ENCODE measurements at regions not wholly inside any gene's neighbourhood (a gene's known extent, or its start where the extent isn't known, plus 50 kb on each side); places are given as distances from the start of the nearest gene placed in this dataset.

GRCh38 chr6:87851674-87852299 lies 149.8 kb upstream of the AKIRIN2 start:
- DNase-seq (ENCODE audit: low spot score) = no peak

DNA sequence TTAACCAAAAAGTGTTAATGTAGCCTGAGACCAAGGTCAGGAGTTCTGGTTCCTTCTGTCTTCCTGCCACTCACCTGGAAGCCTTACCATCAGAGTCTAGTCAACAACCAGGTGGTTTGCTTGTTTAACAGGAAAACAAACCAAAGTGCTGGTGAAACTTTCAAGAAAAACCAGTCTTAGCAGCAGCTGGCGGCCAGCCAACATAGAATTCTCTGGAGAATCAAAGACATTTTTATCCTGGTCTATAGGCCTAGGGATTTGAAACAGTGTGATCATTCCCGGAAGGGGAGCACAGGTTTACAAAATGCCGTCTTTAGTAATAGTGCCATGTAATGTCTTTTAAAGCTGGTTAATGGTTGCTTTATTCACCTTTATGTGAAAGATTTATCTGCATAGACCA lies 146.6 kb upstream of the AKIRIN2 start:
- no peak for DNase-seq (ENCODE audit: low spot score)

DNA sequence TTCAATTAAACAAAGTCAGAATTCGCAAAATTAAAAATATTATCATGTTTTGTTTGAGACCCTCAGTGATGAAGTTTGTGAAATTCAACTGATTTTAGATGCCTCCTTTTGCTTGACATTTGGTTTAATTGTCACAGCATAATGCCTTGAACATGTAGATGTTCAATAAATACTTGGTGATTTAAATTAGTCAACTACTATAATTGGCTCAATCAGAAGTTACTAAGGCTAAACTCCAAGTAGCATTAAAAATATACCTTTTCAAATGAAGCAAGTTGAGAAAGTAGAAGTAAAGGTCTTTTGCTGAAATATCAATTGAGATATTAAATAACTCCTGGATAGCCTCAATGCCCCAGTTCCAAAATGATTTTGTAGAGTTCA lies 145.8 kb upstream of the AKIRIN2 start:
- no peak for DNase-seq (ENCODE audit: low spot score)

- no peak for DNase-seq (ENCODE audit: low spot score)
These were observed 145.2 kb upstream of the AKIRIN2 start for GRCh38 chr6:87847135-87847829.

DNA sequence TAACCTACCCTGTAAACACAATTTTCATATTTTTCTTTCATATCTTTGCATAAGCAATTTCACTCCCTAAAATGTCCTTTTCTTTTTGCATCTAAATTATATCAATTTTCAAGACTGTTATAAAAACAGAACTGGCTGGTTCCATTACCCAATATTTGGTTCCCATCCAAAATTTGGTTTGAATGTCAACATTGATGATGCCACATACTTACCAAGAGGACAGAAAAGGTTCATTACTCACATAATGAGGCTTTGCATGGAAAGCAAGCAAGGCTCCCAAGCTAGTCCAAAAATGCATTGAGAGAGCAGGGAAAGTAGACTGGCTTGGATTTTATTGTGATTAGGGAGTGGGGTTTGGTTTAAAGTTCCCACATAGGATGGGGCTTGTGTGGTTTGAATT lies 144.4 kb upstream of the AKIRIN2 start:
- no peak for DNase-seq (ENCODE audit: low spot score)

DNA sequence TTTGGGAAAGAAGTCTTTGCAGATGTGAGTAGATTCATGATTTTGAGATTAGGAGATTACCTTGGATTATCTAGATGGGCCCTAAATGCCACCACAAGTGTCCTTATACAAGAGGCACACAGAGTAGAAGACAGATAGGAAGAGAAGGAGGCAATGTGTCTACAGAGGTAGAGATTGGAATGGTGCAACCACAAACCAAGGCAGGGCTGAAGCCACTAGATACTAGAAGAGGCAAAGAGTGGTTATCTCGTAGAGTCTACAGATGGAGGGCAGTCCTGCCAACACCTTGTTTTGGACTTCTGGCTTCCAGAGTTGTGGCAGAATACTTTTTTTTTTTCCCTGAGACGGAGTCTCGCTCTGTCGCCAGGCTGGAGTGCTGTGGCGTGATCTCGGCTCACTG lies 138.3 kb upstream of the AKIRIN2 start:
- DNase-seq (ENCODE audit: low spot score) = no peak

DNA sequence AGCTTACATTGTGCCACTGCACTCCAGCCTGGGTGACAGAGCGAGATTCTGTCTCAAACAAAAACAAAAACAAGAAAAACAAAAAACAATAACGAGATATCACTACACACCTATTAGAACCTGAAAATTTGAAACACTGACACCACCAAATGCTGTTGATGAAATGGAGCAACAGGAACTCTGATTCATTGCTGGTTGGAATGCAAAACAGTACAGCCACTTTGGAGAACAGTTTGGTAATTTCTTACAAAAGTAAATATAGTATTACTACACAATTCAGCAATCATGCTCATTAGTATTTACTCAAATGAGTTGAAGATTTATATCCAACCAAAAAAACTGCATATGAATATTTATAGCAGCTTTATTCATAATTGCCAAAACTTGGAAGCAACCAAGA lies 135.8 kb upstream of the AKIRIN2 start:
- DNase-seq (ENCODE audit: low spot score) = no peak

DNA sequence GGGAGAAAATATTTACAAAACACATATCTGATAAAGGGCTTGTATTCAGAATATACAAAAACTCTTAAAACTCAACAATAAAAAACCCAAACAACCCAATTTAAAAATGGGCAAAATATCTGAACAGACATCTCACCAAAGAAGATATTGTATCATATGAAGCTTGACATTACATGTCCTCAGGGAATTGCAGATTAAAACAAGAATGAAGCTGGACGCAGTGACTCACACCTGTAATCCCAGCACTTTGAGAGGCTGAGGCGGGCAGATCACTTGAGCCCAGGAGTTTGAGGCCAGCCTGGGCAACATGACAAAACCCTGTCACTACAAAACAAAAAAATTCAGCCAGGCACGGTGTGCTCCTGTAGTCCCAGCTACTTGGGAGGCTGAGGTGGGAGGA lies 135.4 kb upstream of the AKIRIN2 start:
- no peak for DNase-seq (ENCODE audit: low spot score)

DNA sequence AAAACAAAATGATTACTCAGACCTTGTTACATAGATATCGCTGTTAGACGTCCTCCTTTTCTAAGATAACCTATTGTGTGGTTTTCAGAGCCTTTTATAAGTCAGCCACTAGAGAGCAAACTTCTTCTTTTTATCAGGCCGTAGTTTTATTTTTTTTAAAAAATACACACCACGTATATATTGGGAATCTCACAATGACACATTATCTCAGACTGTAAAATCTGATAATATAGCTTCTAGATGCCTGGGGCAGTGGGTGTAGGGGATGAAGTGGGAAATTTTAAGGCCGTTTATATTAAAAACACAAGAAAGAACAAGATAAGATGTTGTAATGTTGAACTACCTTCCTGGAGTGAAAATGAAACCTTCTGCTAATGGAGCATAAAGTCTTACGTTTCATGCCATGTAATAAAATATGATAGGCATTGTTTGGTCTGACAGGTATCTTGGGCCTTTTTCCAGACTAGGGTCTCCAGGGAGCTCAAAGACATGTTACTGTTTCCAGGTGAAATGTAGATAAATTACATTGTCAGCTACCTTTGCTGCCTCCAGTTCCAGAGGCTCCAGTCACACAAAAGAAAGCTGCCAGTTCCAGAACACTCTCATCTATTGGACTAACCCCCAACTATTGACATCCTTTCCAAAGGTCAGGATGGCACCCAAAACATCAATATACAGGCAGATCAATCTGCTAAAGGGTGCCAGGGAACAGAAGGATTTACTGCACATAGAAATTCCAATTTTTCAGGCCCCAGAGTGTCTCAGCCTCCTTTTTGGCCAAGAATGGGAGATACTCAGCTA lies 130.2 kb upstream of the AKIRIN2 start:
- peak; percentile 25 for DNase-seq (ENCODE audit: low spot score)

DNA sequence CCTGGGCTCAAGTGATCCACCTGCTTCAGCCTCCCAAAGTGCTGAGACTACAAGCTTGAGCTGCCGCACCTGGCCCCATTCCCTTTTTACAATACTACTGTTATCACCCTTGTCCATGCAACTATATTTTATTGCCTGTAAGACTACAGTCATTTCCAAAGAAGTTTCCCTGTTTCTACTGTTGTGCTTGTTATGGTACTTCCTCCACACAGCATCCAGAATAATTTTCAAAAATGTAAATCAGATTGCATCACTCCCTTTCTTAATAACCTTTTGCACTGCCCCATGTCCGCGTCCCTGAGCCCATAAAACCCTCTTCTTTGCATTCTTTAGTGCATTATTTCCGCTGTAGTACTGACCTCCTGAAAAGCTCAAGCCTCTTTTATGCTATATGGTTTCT lies 128.9 kb upstream of the AKIRIN2 start:
- DNase-seq (ENCODE audit: low spot score) = no peak

- no peak for DNase-seq (ENCODE audit: low spot score)
These were observed 127.6 kb upstream of the AKIRIN2 start for GRCh38 chr6:87829622-87830121.

GRCh38 chr6:87828044-87828443 lies 126.0 kb upstream of the AKIRIN2 start:
- no peak for DNase-seq (ENCODE audit: low spot score)

DNA sequence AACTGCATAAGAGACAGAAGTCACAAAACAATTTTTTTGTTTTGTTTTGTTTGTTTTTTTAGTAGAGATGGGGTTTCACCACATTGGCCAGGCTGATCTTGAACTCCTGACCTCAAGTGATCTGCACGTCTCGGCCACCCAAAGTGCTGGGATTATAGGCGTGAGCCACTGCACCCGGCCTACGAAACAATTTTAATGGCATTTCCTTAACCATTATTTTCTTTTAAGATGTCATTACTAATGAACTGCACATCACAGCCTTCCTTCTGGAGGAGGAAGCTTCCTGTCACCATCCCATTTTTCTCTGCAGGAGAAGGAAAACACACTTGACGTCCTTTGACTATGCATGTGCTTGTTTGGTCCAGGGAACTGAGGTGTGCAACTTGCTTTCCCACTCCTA lies 125.3 kb upstream of the AKIRIN2 start:
- DNase-seq (ENCODE audit: low spot score) = no peak

- DNase-seq (ENCODE audit: low spot score) = no peak
These were observed 124.4 kb upstream of the AKIRIN2 start for GRCh38 chr6:87826424-87826823.

DNA sequence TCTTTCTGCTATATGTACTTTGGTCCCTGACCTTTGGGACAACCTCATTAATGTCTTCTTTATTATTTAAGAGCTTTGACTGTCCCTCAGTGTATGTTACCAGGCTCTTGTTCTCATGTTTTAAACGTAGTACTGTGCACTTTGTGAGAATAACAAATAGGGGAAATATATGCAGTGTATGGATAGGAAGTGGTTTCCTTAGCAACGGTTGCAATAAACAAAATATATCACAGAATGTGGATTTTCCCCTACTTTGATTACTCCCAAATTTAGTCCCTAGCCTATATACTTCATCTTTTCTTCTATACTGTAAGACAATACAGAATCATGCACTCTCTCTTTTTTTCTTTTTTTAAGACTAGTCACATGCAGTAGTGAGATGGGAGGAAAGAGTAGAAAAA lies 123.8 kb upstream of the AKIRIN2 start:
- peak; percentile 43 for DNase-seq (ENCODE audit: low spot score)

DNA sequence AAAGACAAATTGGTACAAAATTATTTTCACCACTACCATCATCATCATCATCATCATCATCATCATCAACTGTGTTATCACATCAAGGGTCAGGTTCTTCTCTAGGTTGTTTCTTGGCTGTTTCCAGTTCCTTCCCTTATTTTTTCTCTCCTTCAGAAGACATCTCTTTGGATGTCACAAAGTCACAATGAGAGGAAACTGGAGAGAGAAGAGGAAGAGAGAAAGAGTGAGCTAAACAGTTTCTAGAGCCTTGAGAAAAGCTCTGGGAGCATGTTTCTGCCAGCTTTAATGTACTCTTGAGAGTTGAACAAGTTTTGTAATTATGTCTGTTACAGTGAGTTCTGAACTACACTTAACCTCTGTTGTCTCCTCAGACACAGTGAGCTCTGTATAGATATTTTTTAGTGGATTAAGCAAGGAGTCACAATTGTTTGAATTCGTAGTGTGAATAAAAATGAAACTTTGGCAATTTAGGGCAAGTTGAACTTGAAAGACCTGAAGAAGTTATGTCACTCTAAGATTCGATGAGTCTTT lies 123.0 kb upstream of the AKIRIN2 start:
- DNase-seq (ENCODE audit: low spot score) = no peak

- DNase-seq (ENCODE audit: low spot score) = no peak
These were observed 120.0 kb upstream of the AKIRIN2 start for GRCh38 chr6:87822011-87822410.

GRCh38 chr6:87820343-87820984 lies 118.4 kb upstream of the AKIRIN2 start:
- DNase-seq (ENCODE audit: low spot score) = no peak

GRCh38 chr6:87817183-87817582 lies 115.2 kb upstream of the AKIRIN2 start:
- DNase-seq (ENCODE audit: low spot score) = no peak

GRCh38 chr6:87815449-87815848 lies 113.4 kb upstream of the AKIRIN2 start:
- DNase-seq (ENCODE audit: low spot score) = no peak

DNA sequence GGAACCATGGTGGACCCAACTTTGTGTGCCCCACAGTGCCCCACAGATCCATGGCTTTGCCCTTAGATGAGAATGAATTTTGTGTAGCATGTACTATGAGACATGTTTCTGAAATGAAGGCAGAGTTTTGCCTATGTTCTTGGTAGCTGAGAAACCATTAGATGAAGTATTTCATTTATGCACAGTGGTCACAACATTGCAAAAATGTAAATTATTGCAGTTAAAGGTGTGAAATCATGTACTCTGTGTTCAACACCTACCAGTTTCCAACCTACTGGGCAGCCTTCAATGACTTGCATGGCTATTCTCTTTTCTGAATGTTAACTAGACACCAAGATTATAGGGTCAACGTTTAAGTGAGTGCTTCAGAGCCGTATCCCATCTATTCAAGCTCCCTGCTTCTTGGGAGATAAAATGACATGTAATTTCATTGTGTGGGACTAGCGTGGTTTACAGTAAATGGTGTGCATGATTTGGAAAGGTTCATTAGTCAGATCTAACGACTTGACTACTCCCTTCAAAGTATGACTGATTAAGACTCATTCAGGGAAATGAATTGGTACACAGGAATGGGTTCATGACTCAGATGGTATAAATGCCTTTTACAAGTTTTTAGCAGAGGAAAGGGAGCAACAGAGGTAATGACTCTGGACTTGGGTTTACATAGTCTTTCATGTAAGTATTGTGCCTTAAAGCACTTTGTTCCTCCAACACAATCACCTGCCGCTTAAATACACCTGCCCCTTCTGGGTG lies 106.1 kb upstream of the AKIRIN2 start:
- DNase-seq (ENCODE audit: low spot score) = no peak

- DNase-seq (ENCODE audit: low spot score) = no peak
These were observed 105.4 kb upstream of the AKIRIN2 start for GRCh38 chr6:87807475-87807874.

Data from CD4-positive, alpha-beta T cell treated with Interleukin-15 for 4 hours (primary cell).